H1 (cell line): ENCODE measurements at regions not wholly inside any gene's neighbourhood (a gene's known extent, or its start where the extent isn't known, plus 50 kb on each side); places are given as distances from the start of the nearest gene placed in this dataset.

Experiments
- CTCF ChIA-PET: fragments of 300-600 bp; sonication (Branson Sonifier 250); formaldehyde crosslinking; loops from one replicate; lab custom pipeline; 2021; ENCODE audit not compliant: partially characterized antibody; lab: Charles Lee
- POLR2A ChIA-PET: fragments of 300-600 bp; sonication (Branson Sonifier 250); formaldehyde crosslinking; loops from one replicate; lab custom pipeline; 2021; ENCODE audit warnings: inconsistent platforms; ENCODE audit not compliant: partially characterized antibody; lab: Charles Lee
- DNase-seq, 2 experiments: peaks; one replicate each; pipeline versions ENCODE4 v3.0.0 to v3.0.0-alpha.2; 2010 to 2022; ENCODE audit warnings: low spot score in 2 of 2, low read depth in 1 of 2, mixed read lengths in 1 of 2
- FAIRE-seq: peaks from 2 replicates; lab custom pipeline; 2011; peaks lifted over from hg19 to GRCh38; lab: Jason Lieb, UNC
- H2AFZ ChIP-seq: 2 replicates; pipeline ENCODE4 v1.8.1; 2012; ENCODE audit warnings: low read length, inconsistent platforms
- H2AK5ac ChIP-seq: 2 replicates; pipeline ENCODE4 v1.6.1; 2013; ENCODE audit warnings: low read depth, low read length
- H2BK120ac ChIP-seq: replicated peaks from 2 replicates; pipeline ENCODE3; 2013; ENCODE audit warnings: low read depth, low read length, inconsistent platforms
- H2BK12ac ChIP-seq: 2 replicates; pipeline ENCODE4 v1.6.1; 2013; ENCODE audit warnings: low read depth, low read length
- H2BK15ac ChIP-seq: 2 replicates; pipeline ENCODE4 v1.6.1; 2013; ENCODE audit warnings: low read length
- H2BK20ac ChIP-seq: 2 replicates; pipeline ENCODE4 v1.6.1; 2013; ENCODE audit warnings: low read length
- H2BK5ac ChIP-seq: 2 replicates; pipeline ENCODE4 v1.6.1; 2013; ENCODE audit warnings: low read depth, low read length
- H3K14ac ChIP-seq: 2 replicates; pipeline ENCODE4 v1.6.1; 2013; ENCODE audit warnings: inconsistent platforms; ENCODE audit not compliant: insufficient read length
- H3K18ac ChIP-seq: 2 replicates; pipeline ENCODE4 v1.6.1; 2013; ENCODE audit warnings: low read length; ENCODE audit errors: extremely low read depth
- H3K23ac ChIP-seq: 2 replicates; pipeline ENCODE4 v1.6.1; 2013; ENCODE audit warnings: inconsistent platforms; ENCODE audit not compliant: insufficient read length
- H3K23me2 ChIP-seq: 2 replicates; pipeline ENCODE4 v1.6.1; 2013; ENCODE audit warnings: low read depth, low read length
- H3K27ac ChIP-seq: 2 replicates; pipeline ENCODE4 v1.6.1; 2011; ENCODE audit warnings: low read depth, low read length, inconsistent platforms
- H3K27me3 ChIP-seq, 4 experiments: replicated peaks in 1 of 4; 1 replicate in 1 of 4; 2 replicates in 3 of 4; pipeline versions ENCODE4 v1.6.1 to v1.8.1; 2011 to 2013; ENCODE audit warnings: low read length in 3 of 4, mild to moderate bottlenecking in 3 of 4, inconsistent platforms in 2 of 4, mixed read lengths in 2 of 4, moderate library complexity in 1 of 4; ENCODE audit not compliant: control insufficient read depth in 3 of 4, insufficient read depth in 3 of 4; ENCODE audit errors: extremely low read depth in 1 of 4
- H3K36me3 ChIP-seq, 4 experiments: 2 replicates each; pipeline versions ENCODE4 v1.6.1 to v1.8.1; 2011 to 2013; ENCODE audit warnings: mild to moderate bottlenecking in 4 of 4, low read length in 3 of 4, moderate library complexity in 2 of 4, control low read depth in 1 of 4, inconsistent platforms in 1 of 4; ENCODE audit not compliant: insufficient read depth in 4 of 4, control insufficient read depth in 2 of 4
- H3K4ac ChIP-seq: replicated peaks from 2 replicates; pipeline ENCODE3; 2013; ENCODE audit warnings: low read length, low read depth, mixed read lengths, inconsistent platforms; ENCODE audit not compliant: insufficient read length
- H3K4me1 ChIP-seq, 4 experiments: replicated peaks in 1 of 4; 1 replicate in 1 of 4; 2 replicates in 3 of 4; pipeline versions ENCODE4 v1.6.1 to v1.8.1; 2011 to 2013; ENCODE audit warnings: low read length in 3 of 4, inconsistent platforms in 2 of 4, mixed read lengths in 1 of 4; ENCODE audit not compliant: insufficient read depth in 4 of 4, control insufficient read depth in 3 of 4
- H3K4me2 ChIP-seq, 2 experiments: 2 replicates each; pipeline versions ENCODE4 v1.6.1 to v1.8.1; 2011 to 2013; ENCODE audit warnings: low read depth in 2 of 2, low read length in 2 of 2, control low read depth in 1 of 2, inconsistent platforms in 1 of 2, mild to moderate bottlenecking in 1 of 2; ENCODE audit not compliant: insufficient read depth in 1 of 2
- H3K4me3 ChIP-seq, 4 experiments: fragments of 200-600, 300-600 bp in 1 of 4; sonication (generic), shearing (Covaris generic), sonication (Bioruptor Twin) in 1 of 4; 2 replicates each; pipeline versions ENCODE4 v1.5.1 to v1.8.1; 2011 to 2016; ENCODE audit warnings: low read length in 4 of 4, low read depth in 3 of 4, control low read depth in 2 of 4, inconsistent platforms in 2 of 4, mild to moderate bottlenecking in 2 of 4, mixed read lengths in 1 of 4, moderate library complexity in 1 of 4; ENCODE audit not compliant: insufficient read depth in 2 of 4; ENCODE audit errors: extremely low read depth in 1 of 4
- H3K56ac ChIP-seq: replicated peaks from 2 replicates; pipeline ENCODE3; 2013; ENCODE audit warnings: low read depth, mild to moderate bottlenecking, mixed read lengths, low read length, inconsistent platforms; ENCODE audit not compliant: insufficient read length
- H3K79me1 ChIP-seq: 2 replicates; pipeline ENCODE4 v1.6.1; 2013; ENCODE audit warnings: low read depth, low read length, control low read depth
- H3K79me2 ChIP-seq, 2 experiments: 2 replicates each; pipeline versions ENCODE4 v1.6.1 to v1.8.1; 2012 to 2013; ENCODE audit warnings: low read length in 2 of 2, mild to moderate bottlenecking in 2 of 2, inconsistent platforms in 1 of 2; ENCODE audit not compliant: insufficient read depth in 2 of 2, control insufficient read depth in 1 of 2
- H3K9ac ChIP-seq, 4 experiments: replicated peaks in 1 of 4; 1 replicate in 1 of 4; 2 replicates in 3 of 4; pipeline versions ENCODE4 v1.6.1 to v1.8.1; 2011 to 2013; ENCODE audit warnings: low read depth in 3 of 4, low read length in 3 of 4, control low read depth in 2 of 4, mild to moderate bottlenecking in 2 of 4, moderate library complexity in 2 of 4, inconsistent platforms in 1 of 4; ENCODE audit errors: extremely low read depth in 1 of 4
- H3K9me3 ChIP-seq, 2 experiments: 2 replicates each; pipeline versions ENCODE4 v1.6.1 to v1.8.1; 2012 to 2013; ENCODE audit warnings: mild to moderate bottlenecking in 2 of 2, moderate library complexity in 2 of 2, control low read depth in 1 of 2, inconsistent platforms in 1 of 2, low read depth in 1 of 2, low read length in 1 of 2, mixed read lengths in 1 of 2; ENCODE audit not compliant: insufficient read depth in 2 of 2
- H4K20me1 ChIP-seq, 2 experiments: replicated peaks in 1 of 2; 2 replicates each; pipeline versions ENCODE3 to v1.8.1; 2011 to 2013; ENCODE audit warnings: inconsistent platforms in 2 of 2, low read length in 2 of 2, mild to moderate bottlenecking in 1 of 2; ENCODE audit not compliant: insufficient read depth in 2 of 2, control insufficient read depth in 1 of 2
- H4K5ac ChIP-seq: 2 replicates; pipeline ENCODE4 v1.6.1; 2013; ENCODE audit warnings: low read length, low read depth, mixed read lengths, inconsistent platforms; ENCODE audit not compliant: insufficient read length
- H4K8ac ChIP-seq: 2 replicates; pipeline ENCODE4 v1.8.0; 2013; ENCODE audit warnings: mild to moderate bottlenecking, moderate library complexity, low read length, inconsistent platforms; ENCODE audit not compliant: insufficient read depth; ENCODE audit errors: extremely low read depth
- H4K91ac ChIP-seq: replicated peaks from 2 replicates; pipeline ENCODE3; 2013; ENCODE audit warnings: low read length, mixed read lengths, inconsistent platforms; ENCODE audit not compliant: insufficient read length
- CHD1 ChIP-seq: IDR thresholded peaks from 2 replicates; pipeline ENCODE4 v1.6.1; 2012; ENCODE audit warnings: low read depth, low read length, improper control_type of control experiment
- CREB1 ChIP-seq: IDR thresholded peaks from 2 replicates; pipeline ENCODE4 v1.6.1; 2012; ENCODE audit warnings: inconsistent platforms
- CTCF ChIP-seq, 3 experiments: IDR thresholded peaks; 1 replicate in 2 of 3; 2 replicates in 1 of 3; pipeline versions ENCODE4 v1.5.1 to v1.6.1; 2011; ENCODE audit warnings: low read length in 3 of 3, mild to moderate bottlenecking in 3 of 3, inconsistent platforms in 2 of 3, low read depth in 1 of 3, moderate library complexity in 1 of 3; ENCODE audit not compliant: insufficient read depth in 1 of 3; ENCODE audit errors: control extremely low read depth in 1 of 3
- E2F6 ChIP-seq: IDR thresholded peaks from 2 replicates; pipeline ENCODE4 v1.6.1; 2012; ENCODE audit warnings: inconsistent platforms
- GTF2F1 ChIP-seq: IDR thresholded peaks from 2 replicates; pipeline ENCODE4 v1.6.1; 2012; ENCODE audit warnings: low read depth, low read length, improper control_type of control experiment, borderline replicate concordance
- JUN ChIP-seq: IDR thresholded peaks from 2 replicates; pipeline ENCODE4 v1.6.1; 2011; ENCODE audit warnings: low read depth, mild to moderate bottlenecking, improper control_type of control experiment, low read length
- POLR2A ChIP-seq, 2 experiments: IDR thresholded peaks; 1 replicate in 1 of 2; 2 replicates in 1 of 2; pipeline ENCODE4 v1.6.1; 2011; ENCODE audit warnings: low read depth in 2 of 2, low read length in 2 of 2, mild to moderate bottlenecking in 2 of 2; ENCODE audit errors: control extremely low read depth in 1 of 2
- TAF7 ChIP-seq: optimal IDR thresholded peaks from 2 replicates; pipeline ENCODE3; 2011; ENCODE audit warnings: low read depth, mild to moderate bottlenecking, inconsistent platforms, low read length, moderate library complexity, borderline replicate concordance
- YY1 ChIP-seq: IDR thresholded peaks from 2 replicates; pipeline ENCODE4 v1.6.1; 2011; ENCODE audit warnings: low read depth, mild to moderate bottlenecking, low read length
- WGBS, 2 experiments: shearing (Covaris generic) in 1 of 2; methylation state at CpG; one replicate each; pipeline versions ENCODE4 v1.1.6 to v1.1.7; 2013 to 2015; ENCODE audit warnings: low lambda C conversion rate in 2 of 2, mixed read lengths in 2 of 2, inconsistent platforms in 1 of 2, low coverage in 1 of 2, missing lambda C conversion rate in 1 of 2; ENCODE audit not compliant: insufficient replicate concordance in 2 of 2, insufficient coverage in 1 of 2, insufficient read length in 1 of 2; ENCODE audit errors: extremely low coverage in 1 of 2, missing lambda C conversion rate in 1 of 2; 5-methylcytosine and 5-hydroxymethylcytosine counted together

DNA sequence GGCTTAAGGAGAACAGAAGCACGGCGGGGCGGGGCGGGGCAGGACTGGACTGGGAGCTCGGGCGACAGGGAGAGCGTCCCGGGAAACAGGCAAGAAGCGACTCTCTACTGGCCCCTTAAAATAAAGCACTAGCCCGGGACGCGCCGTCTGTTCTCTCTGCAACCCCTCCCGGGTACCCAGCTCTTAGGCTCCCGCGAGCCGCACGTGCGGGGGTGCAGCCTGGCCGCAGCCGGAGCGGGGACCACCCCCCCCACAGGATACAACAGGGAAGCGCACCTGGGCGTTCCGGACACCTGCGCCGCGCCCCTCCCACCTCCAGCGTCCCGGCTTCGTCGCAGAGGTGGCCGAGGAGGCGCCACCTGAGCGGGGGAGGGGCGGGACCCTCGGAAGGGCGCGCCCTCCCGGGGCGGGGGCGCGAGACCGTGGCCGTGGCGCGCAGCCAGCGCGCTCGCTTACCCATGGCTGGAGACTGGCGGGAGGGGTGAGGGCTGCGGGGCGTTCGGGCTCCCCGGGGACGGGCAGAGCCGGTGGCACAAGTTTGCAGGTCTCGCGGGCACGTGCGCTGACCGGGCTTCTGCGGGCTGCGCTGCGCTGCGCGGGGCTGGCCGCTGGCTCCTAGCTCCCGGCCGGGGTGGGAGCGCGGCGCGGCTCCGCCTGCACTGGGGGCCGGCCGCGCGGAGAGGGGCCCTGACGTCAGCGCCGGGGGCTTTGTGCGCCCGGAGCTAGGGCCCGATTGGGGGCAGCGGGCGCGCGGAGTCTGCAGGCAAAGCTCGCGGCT is 91.5 kb downstream of the GEMIN8 start:
- H3K9ac ChIP-seq = peak overlapping the region in 3 of 4 experiments; percentile 56 to 82 (median 80); a peak in 6 of 7 replicates
- H3K79me2 ChIP-seq = peaks cover 0 to 38% of the 10 kb centered on the region in 2 experiments; a peak in 2 of 4 replicates
- H3K4me2 ChIP-seq = peak overlapping the region; percentile 71 to 88
- no peaks in the 10 kb centered on the region for H3K27me3 ChIP-seq
- ChIA-PET CTCF (interaction anchor here (0.9 to 1.4 kb wide), 2 partner anchors 29 to 157 kb away, joined by 3 to 4 read pairs; no protein-coding TSS in a partner anchor), POLR2A (interaction anchor here (0.7 to 2.8 kb wide), 16 partner anchors 8 to 176 kb away, joined by 3 to 18 read pairs (median 3); partner anchors contain the start of gene GEMIN8)
- peak overlapping the region; percentile 62 for H4K5ac ChIP-seq
- peak overlapping the region; percentile 44 to 84 (median 60) for H3K4me3 ChIP-seq
- DNase-seq (peak in 1 of 2 experiments; percentile 67), FAIRE-seq (no peak)
- peaks cover 2% of the 10 kb centered on the region for H3K23me2 ChIP-seq
- H3K23ac ChIP-seq = no peak overlapping the region
- no peak overlapping the region for H4K91ac ChIP-seq
- H4K8ac ChIP-seq = peak overlapping the region; percentile 77
- H3K18ac ChIP-seq = no peak overlapping the region; the same call in 1 of the 2 replicates
- H3K4ac ChIP-seq = no peak overlapping the region
- no peaks in the 10 kb centered on the region for H4K20me1 ChIP-seq
- no peaks in the 10 kb centered on the region for H3K79me1 ChIP-seq
- H2AFZ ChIP-seq = no peak overlapping the region
- no peak overlapping the region for H2AK5ac ChIP-seq
- peak overlapping the region; percentile 16; the same call in 1 of the 2 replicates for H2BK5ac ChIP-seq
- peak overlapping the region; percentile 84; the same call in 1 of the 2 replicates for H3K27ac ChIP-seq
- peak overlapping the region; percentile 82 for H3K56ac ChIP-seq
- H2BK12ac ChIP-seq = no peak overlapping the region
- peaks cover 0 to 15% (median 0%) of the 10 kb centered on the region in 4 experiments; a peak in 2 of 8 replicates for H3K36me3 ChIP-seq
- H3K4me1 ChIP-seq = peaks cover 9 to 21% (median 16%) of the 10 kb centered on the region in 4 experiments; a peak in 6 of 7 replicates
- H3K14ac ChIP-seq = no peak overlapping the region
- H2BK15ac ChIP-seq = no peak overlapping the region
- H3K9me3 ChIP-seq = no peaks in the 10 kb centered on the region
- H2BK20ac ChIP-seq = no peak overlapping the region
- no peak overlapping the region for H2BK120ac ChIP-seq
- WGBS, 2 experiments = 0% methylated on average over 7 of the region's 91 CpGs; no CpG with 5 or more reads in 1 of the 2 experiments
- no peak for TF ChIP-seq GTF2F1
- peak; percentile 26; the same call in 1 of the 2 replicates for TF ChIP-seq CREB1
- TF ChIP-seq CHD1 = no peak
- no peak for TF ChIP-seq JUN
- peak; percentile 14 for TF ChIP-seq TAF7
- no peak for TF ChIP-seq CTCF (IDR thresholded peaks at IDR 0.05; ENCODE audit: control extremely low read depth in 1 of 3, insufficient read depth in 1 of 3, low read depth in 1 of 3, low read length in 3 of 3)
- no peak for TF ChIP-seq YY1
- TF ChIP-seq POLR2A (IDR thresholded peaks at IDR 0.05; ENCODE audit: control extremely low read depth in 1 of 2, low read depth in 2 of 2, low read length in 2 of 2) = peak; percentile 31 to 51; a peak in 2 of 3 replicates
- TF ChIP-seq E2F6 = peak; percentile 61
